HG03432 (cell line): ENCODE measurements at regions not wholly inside any gene's neighbourhood (a gene's known extent, or its start where the extent isn't known, plus 50 kb on each side); places are given as distances from the start of the nearest gene placed in this dataset.
"Not testable (repeated sequence)": the region's sequence is repeated elsewhere in the genome, so short reads cannot be mapped to it uniquely, and the experiment has no call there.

Experiments used
- ATAC-seq: cut with Tn5 transposase; IDR thresholded peaks from one replicate; pipeline ENCODE4 v1.9.1; 2021; ENCODE audit warnings: mild to moderate bottlenecking, moderate library complexity; ENCODE audit not compliant: unreplicated experiment

DNA sequence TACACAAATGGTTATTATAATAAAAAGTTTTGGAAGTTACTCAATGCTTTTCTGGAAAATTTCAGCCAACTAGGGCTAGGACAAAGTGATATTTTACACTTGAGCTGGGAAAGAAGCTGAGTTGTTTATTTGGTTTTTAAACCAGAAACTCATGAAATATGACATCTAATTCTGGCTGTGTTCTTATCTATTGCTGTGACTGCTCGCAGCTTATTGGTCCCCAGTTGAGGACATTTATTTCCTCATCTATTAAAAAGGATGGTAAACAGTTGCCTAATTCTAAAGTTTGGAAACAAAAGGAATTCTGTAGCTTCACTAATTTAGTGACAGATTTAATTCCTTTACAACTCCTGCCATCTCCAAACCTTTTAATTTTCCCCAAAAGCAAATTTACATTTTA is 487.6 kb upstream of the IL12A start:
- ATAC-seq = no peak

DNA sequence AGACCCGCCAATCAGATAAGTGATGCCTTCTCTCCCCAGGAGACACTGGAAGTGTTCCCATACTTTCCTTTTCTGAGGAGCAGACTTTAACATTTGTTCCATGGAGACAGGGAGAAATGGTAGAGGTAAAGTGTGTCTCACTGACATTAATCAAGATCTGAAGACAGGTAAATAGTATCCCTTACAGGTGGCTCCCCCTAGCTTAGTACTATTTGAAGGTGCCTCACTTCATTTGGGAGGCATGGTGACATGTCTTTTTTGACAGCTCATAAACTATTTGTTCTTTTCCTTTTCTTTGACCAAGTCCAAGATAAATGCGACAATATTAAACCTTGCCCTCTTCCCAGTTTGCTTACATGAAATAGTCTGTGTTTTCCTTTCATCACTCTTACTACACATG is 485.6 kb upstream of the IL12A start:
- no peak for ATAC-seq

DNA sequence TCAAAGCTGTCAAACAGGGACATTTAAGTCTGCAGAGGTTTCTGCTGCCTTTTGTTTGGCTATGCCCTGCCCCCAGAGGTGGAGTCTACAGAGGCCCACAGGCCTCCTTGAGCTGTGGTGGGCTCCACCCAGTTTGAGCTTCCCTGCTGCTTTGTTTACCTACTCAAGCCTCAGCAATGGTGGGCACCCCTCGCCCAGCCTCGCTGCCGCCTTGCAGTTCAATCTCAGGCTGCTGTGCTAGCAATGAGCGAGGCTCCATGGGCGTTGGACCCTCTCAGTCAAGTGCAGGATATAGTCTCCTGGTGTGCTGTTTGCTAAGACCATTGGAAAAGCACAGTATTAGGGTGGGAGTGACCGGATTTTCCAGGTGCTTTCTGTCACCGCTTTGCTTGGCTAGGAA is 477.6 kb upstream of the IL12A start:
- ATAC-seq = not testable (repeated sequence)

DNA sequence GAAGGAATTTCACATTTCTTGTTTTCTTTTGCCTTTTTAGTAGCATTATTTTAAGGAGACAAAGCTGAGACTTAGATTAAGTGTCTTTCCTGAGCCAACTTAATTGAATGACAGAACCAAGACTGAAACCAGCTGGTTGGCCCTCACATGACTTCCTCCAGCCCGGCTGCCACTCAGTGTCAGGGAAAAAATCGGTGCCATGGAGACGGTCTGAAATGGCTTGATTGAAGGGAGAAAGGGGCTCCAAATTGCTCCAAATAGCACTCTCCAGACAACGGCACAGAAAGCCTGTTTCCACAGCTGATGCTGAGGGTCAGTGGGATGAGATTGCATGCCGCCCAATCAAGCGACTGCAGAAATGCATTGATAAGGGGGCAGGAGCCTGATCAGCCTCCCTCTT is 475.2 kb upstream of the IL12A start:
- ATAC-seq = no peak

DNA sequence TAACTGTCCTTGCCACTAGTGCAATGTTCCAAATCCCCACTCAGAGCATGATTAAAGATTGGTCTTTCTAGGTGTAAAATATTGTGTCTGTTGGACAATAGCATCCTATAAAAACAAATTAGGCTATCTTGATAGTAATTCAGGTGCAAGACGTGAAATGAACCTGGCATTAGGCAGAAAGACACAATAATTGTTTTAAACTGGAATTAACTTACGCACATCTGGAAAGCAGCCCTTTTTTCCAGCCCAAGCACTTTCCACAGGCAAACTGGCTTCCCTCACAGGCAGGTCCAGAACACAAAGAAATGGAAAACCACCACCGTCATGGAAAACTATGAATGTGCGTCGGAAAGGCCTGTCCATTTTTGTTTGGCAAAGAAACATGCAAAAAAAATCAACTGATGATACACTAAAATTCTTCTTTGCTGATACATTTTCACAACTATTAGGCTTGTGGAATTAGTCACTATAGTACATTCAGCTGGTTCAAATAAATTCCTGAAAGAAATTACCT is 474.7 kb upstream of the IL12A start:
- no peak for ATAC-seq

DNA sequence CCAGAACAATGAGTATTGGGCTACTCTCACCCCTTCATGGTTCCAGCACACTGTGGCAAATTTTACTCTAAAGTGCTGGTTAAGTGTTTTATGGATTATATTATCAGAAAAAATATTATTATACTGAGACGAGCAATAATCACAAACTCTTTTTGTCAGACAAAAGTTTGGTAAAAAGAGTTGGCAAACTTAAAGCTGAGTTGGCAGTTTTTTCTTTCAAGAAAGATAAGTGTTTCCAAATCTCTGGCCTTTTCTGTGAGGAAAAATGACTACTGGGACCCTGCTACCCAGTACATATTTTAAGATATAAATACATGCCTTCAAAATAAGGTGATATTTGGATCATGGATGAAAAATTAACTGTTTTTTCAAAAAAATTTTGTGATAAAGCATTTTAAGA is 471.5 kb upstream of the IL12A start:
- ATAC-seq = no peak

DNA sequence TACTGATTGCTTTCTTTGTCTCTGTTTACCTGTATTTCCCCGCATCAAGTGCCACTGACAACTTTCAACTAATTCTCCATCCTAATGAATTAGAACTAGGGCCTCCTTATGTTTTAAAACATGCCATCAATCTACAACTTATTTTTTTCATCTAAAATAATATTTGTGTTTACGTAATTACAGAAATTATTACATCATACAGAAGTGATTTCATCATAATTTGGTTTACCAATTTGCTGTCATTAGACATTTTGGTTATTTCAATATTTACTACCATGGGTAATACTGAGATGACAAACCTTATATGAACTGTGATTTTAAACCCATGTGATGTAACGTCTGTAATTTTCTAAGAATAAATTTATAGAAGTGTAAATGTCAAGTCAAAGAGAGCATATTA is 468.0 kb upstream of the IL12A start:
- no peak for ATAC-seq

DNA sequence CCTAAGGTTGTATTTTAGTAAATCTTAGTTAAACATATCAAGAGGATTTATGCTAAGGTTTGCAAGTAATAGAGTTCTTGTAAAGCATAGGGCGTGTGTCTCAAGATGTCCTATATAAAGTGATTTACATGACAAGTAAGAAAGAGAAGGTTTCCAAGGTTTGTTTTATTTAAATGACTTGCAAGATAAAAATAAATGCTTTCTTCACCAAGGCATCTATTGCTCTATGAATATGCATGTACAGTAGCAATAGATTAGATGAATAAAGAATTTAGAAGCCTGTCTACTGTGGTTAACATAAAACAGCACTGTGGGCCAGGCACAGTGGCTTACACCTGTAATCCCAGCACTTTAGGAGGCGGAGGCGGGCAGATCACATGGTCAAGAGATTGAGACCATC is 466.4 kb upstream of the IL12A start:
- no peak for ATAC-seq

DNA sequence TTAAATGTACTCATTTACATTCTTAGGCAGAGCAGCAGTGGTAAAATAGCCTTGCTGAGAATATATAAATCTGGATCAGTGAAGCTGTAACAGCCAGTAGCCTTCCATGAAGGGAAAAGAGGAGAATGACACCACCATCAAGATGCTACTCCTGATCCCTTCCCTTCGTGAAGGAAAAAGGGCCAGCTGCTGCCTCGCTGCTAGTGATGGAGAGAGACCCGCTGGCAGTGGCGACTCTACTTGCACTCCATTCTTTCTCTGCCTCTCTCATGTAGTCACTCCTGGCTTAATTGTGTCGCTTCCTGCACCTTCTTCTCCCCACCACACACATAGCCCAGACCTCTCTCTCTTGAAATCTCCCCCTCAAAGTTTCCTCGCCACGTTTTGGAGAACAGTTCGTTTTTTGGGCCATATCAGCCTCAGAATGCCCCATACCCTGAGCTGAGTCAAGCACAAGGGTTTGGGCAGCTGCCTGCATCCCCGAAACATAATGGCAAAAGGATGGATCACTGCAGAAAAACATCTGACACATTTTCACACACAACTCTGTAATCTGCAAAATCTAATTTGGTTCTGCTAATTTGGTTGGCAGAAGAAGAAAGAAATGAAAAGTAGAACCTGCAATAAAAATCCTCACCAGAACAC is 460.3 kb upstream of the IL12A start:
- ATAC-seq = no peak

DNA sequence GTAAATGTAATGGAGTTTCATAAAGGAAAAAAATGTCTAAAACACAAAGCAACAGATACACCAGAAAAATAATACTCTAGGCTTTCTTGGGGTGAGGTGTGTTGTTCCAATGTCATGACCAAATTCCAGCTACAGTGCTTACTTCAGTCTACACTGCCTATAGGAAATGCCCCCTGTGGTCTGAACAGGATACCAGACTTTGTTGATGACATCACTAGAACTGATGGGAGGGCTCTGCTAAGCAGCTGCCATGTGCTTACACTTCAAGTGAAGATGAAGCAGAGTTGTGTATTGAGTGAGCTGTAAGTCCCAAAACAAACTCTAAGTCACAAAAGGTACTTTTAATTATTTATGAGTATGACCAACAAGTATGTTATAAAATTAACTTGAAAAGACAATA is 456.1 kb upstream of the IL12A start:
- no peak for ATAC-seq

DNA sequence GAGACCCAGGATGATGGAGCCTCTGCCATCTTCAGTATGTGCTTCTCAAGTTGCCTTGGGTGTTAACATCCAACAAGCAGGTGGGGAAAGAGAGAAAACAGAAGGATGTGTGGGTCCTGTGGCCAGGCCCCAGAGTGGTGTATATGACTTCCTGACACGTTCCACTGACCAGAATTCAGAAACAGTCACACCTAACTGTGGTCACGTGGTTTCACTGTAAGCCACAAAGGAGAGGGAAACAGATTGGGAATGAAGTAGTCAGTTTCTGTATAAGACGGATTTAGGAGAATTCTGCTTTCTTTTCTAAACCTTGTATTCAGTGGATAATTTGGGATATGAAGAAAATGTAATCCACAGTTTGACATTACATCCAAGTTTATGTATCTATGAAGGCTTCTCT is 454.1 kb upstream of the IL12A start:
- no peak for ATAC-seq

DNA sequence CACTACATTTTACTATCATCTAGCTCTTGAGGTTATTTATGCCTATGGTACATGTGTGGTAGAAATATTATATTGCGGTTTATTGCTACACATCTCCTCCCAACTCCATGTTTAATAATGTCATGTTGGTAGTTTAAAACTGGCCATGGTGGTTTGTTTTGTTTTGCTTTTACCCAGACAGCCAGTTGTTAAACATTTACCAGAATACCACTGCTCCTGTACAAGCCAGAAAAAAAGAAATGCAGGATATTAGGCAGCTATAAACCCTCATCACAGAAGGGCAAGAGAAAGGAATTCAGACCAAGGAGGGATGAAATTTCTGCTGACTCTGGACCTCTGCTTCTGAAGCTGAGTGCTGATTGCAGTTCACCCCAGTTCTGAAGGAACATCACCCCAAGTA is 451.8 kb upstream of the IL12A start:
- no peak for ATAC-seq

DNA sequence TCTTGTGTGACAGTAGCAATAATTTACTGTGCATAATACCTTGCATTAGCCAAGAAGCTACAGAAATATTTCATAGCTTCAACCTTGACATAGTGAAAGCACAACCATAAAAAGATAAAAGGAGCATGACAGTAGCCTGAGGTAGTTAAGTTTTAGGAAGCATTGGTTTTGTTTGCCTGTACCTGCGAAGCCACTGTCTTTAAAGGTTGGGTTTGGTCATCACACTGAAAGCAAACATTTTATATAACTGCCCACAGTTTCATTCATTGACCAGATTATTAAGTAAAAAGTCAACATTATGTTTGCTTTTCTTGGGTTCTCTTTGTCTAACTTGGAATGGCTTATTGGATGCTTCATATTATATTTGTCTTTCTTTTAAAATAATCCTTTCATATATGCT is 450.1 kb upstream of the IL12A start:
- ATAC-seq = no peak

DNA sequence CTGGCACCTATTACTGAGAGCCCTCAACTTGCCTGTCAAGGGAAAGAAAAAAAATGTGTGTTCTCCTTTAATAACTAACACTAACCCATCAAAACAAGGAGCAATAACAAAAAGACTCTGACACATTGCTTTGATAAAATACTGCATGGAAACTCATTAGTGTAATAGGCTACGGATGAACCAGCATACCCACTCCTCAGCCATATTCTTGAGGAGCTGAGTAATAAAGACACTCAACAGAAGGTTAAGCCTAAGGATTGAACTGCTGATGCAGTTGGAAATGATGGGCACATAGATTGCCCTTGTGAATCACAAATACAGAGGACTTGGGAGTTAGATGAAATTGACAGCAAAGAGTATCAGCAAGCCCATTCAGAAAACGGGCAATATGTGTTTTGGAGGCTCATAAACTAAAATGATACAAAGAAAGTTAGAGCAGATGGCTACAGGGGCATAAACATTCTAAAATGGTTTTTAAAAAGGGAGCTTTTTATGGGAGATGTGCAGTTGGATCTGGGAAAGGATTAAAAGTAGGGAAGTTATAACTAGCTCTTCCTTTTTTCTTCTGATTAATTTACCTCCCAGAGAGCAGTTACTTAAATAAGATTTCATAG is 447.6 kb upstream of the IL12A start:
- ATAC-seq = no peak

DNA sequence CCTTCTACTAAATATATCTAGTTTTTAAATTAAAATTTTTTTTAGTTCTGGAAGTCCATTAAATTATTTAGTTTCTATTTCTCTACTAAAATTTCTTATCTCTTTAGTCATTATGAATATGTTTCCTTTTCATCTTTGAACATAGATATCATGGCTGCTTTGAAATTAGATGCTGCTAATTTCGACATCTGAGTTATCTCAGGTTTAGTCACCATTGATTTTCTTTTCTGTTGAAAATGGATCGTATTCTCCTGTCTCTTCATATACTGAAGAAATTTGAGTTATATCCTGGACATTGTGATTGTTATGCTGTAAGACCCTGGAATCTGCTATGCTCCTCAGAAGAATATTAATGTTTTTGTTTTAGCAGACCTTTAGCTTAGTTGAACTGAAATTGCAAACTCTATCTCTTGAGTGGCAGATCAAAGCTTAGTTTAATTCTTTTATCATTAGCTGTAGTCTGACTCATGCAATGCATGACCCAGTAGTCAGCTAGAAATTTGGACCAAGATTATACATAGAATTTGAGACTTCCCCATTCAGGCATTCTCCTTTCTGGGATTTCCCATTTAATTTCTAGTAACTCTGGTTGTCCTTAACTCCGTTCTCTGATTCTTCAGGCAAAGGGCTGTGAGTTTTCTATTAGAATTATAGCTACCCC is 439.8 kb upstream of the IL12A start:
- ATAC-seq = no peak

DNA sequence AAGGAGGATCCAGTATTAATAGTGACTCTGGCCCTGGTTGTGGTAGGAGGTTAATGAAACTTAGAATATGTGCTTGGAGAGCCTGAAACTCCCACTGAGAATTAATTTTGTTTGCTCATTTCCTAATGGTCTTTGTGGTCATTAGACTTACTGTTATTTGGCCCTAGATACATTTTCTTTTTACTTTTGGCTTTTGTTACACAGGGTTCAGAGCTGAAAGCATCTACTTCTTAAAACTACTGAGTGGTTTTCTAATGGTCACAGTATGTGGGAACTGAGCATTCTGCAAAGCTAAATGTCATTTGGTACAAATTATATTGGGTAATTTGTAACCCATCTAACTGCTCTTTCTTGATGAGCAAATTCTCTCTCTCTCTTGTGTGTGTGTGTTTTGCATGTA is 433.4 kb upstream of the IL12A start:
- ATAC-seq = no peak

DNA sequence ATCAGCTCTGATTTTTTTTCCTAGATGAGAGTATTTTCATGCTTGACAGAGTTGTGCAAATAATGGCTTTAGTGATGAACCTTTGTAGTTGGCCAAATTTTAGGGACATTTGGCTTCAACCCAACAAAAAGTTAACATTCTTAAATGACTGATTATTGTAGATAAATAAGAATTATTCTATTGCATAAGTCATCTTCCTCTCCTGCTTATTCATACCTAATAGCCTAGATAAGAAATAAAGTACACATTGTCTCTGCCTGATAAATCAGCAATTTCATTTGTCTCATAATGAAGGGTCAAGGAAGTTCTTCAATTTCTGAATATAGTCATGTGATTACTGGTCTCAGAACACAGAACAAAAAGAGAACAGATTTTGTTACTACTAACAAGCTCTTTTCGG is 428.9 kb upstream of the IL12A start:
- no peak for ATAC-seq

DNA sequence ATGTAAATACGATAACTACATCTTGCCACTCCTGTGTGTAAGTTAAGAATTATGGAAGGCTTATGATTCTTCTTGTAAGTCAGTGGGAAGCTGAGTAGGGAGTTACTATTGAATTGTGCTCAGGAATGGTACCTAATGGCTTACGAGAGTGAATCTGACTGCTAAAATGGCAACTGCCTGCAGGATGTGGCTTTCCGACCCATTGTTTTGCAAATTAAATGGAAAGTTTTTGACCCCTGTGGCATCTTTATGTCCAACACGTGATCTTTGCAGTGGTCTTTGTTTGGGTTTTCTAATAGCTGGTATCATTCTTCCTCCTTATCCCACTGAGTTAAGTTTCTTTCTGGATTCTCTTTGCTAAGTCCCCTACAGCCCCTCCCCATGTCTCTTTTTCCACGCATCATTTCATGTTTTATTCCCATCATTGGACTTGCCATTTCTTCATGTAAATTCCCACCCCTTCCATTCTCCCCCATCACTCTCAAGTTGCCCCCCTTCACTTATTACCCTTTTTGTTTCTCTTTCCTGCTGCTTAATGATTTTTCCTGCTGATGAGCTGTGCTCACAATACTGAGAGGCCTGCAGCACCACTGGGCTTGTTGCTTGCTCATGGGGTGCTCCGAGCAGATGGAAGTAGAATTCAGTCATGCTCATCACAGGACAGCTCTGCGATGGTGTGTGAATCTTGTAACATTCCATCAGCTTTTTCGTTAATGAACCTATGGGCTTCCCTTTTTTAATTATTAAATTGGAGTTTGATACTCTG is 428.2 kb upstream of the IL12A start:
- ATAC-seq = no peak

DNA sequence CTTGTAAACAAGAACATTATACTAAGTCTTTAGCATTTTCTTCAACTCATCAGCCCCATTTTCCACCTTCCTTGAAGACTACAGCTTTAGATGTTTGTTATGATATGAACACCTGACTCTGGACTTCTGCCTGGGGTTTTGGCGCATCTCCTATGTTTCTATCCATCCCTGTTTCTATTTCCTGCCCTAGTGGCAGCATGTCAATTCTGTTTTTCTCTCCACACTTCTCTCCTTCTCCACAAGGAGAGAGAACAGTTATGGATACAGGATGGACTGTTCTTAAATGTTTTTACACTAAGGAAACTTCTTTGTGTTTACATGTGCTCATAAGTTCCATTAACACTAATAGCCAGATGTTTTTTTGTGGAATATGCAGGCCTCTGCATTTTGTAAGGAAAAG is 423.3 kb upstream of the IL12A start:
- ATAC-seq = no peak

DNA sequence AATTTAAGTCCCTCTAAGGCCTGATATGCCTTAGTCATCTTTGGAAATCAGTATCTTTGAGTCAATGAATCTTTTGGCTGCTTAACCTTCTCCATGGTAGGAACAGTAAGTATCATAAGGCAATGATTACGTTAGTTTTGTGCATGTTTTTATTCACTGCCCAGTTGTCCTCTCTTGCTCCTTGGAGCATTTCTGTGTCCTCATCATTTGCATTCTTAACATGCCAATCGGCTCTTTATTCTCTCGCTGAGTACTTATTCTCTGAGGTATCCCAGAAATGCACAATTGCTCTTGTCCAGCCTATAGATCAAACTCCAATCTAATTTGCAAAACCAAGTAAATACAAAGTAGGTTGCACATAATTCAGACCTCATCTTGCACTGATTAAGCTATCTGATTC is 405.0 kb upstream of the IL12A start:
- ATAC-seq = no peak

DNA sequence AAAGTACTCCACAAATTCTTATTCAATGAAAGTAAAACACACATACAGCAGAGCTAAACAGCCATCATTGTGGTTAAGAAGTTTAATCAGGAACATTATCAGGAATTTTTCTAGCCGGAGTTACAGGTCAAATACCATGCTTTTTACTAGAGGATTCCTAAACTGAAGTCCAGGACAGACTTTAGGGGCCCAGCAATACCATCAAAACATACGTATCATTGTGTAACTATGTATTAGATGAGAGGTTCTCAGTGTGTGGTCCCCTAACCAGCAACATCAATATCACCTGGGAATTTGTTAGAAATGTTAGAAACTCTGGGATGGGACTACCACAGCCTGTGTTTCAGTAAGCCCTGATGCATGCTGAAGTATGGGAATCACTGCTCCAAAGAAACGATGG is 404.2 kb upstream of the IL12A start:
- ATAC-seq = no peak
